Stimulated activated CD4-positive, alpha-beta T cell treated with anti-CD3 and anti-CD28 coated beads, TNF-alpha, amount 100 ng/mL, for 4 hours (primary cell): ENCODE measurements at regions not wholly inside any gene's neighbourhood (a gene's known extent, or its start where the extent isn't known, plus 50 kb on each side); places are given as distances from the start of the nearest gene placed in this dataset.
"Not testable (repeated sequence)": the region's sequence is repeated elsewhere in the genome, so short reads cannot be mapped to it uniquely, and the experiment has no call there.

Experiments used
- DNase-seq, 3 experiments: peaks; one replicate each; pipeline ENCODE4 v3.0.0-alpha.2; 2020; ENCODE audit warnings: low read depth in 3 of 3

DNA sequence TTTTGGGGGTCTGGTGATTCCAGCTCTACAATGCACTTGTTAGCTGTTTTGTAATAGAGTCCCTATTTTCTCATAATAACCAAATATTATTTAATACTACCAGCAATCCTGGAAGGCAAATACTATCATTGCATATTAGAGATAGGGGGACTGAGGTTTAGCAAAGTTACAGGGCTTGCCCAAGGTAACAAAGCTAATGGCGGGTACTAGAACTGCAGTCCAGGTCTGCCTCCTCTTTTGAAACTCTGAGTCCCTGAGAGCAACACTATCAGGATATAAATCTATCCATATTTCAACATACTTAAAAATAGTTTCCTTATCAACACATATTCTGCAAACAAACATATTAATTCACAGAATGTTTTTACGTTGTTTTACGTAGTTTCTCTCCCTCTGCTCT, 235.5 kb upstream of the ACVR2A start:
- no peak for DNase-seq

DNA sequence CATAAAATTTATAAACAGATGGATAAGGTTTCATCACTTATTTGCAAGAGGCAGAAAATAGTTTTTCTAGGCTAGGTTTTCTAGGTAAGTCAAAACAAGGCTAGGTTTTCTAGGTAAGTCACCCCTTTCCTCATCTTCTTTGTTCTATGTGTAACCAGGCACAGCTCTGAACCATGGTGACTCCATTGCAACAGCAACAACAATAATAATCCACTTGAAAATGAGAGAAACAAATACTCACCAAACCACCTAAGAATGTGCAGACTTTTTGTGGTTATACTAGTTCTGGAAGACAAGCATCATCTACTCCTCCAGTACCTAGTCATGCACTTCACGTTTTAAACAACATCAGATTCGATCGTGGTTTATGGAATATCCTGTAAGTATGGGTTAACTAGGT, 237.4 kb upstream of the ACVR2A start:
- DNase-seq = no peak

DNA sequence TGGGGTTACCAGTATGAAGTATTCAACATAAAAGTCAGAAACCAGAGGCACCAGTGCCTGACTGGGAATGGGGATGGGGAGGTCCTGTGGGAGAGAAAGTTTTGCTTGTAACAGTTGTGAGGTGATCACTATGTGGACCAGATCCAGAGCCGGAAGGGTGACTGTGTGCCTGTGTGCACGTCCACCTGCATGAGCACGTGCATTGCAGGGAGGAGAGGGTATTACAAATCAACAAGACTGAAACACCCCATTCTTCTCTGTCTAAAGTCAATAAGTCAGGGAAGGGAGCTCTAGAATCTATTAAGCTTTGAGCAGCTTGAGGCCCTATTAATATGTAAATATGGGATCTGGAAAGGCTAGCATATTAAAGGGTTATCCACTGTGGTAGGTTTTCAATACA, 241.0 kb upstream of the ACVR2A start:
- no peak for DNase-seq

DNA sequence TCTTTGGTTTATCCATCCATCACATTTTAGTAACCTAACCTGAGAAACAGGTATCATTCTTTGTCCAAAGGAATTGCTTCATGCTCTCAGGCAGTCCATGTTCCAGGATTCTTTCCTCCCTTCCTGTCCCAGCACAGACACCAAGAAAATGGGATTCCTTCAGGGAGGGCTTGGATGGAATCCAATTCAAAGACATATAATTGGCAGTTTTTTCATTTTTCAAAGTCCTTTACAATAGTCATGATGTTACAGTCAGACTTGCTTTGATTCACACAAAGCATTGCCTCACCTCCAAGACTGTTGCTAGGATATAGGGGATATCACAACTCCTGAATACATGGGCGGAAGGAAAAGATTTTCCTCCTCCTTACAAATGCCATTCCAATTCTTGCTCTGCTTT, 241.4 kb upstream of the ACVR2A start:
- no peak for DNase-seq

DNA sequence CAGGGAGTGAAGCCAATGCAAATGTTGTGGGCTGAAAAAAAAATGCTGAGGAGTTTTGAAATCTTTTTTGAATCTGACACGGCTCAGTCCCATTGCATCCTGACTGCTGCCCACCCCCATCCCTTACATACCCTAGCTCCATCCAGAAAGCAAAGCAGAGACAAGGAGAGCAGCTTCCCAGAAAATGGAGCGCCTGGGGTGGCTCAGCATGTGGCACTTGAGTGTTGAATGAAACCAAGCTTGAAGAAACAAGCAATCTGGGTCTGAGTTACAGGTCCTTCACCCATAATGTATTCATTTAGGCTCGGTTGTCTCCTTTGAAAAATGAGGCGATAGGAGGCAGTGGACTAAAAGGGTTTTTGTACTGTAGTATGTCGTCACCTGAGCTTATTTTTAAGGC, 244.2 kb upstream of the ACVR2A start:
- DNase-seq = no peak

DNA sequence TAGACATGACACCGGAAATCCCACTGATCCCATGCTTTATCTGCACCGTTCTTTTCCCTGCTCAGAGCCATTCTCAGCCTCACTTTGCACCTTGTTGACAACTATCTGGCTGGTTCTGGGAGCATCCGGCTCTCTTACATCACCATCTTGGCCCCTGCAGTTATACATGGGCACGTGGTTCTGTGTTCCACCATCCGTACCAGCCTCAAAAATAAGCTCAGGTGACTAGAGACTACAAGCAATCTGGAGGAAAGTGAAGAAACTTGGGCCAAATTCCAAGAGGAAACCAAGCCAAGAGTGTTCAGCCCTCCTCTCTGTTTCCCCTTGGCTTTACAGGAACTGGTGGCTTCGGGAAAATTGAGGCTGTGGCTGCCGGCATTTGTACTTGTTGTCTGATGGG, 244.6 kb upstream of the ACVR2A start:
- DNase-seq = no peak

DNA sequence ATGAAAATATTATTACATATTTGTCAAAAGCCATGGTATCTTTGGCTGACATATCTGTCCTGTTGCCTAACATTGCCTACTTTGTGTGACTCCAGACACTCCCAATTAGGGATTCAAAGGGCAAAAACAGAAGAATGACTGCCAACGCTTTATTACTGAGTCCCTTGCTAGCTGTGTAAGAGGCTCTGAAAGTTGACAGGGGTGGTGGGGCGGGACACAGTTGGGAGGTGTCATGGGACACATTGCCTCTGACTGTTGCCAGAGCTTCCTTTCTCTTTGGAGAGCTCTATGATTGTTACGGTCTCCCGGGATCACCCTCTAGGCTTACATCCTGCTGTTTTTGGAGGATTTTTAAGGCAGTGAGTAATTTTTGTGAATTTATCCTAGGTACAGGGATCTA, 249.6 kb upstream of the ACVR2A start:
- no peak for DNase-seq

DNA sequence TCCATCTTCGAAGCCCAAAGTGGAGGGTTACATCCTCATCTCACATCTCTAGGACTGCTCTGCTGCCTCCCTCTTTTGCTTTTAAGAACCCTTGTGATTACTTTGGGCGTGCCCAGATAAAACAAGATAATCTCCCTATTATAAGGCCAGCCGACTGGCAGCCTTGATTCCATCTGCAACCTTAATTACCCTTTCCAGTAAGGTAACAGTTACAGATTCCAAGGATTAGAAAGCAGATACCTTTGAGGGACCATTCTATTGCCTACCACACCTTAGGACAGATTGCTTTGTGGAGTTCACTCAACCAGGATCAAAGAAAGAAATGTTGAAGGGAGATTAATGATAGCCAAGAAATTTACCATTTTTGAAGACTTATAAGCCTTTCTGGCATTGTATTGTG, 250.8 kb upstream of the ACVR2A start:
- DNase-seq = no peak

DNA sequence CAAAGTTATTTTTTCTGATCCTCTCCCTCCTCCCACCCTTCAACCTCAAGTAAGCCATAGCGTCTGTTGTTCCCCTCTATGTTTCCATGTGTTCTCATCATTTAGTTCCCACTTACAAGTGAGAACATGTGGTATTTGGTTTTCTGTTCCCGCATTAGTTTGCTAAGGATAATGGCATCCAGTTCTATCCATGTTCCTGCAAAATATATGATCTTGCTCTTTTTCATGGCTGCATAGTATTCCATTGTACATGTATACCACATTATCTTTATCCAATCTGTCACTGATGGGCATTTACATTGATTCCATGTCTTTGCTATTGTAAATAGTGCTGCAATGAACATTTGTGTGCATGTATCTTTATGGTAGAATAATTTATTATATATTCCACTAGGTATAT, 252.0 kb upstream of the ACVR2A start:
- not testable (repeated sequence) for DNase-seq

DNA sequence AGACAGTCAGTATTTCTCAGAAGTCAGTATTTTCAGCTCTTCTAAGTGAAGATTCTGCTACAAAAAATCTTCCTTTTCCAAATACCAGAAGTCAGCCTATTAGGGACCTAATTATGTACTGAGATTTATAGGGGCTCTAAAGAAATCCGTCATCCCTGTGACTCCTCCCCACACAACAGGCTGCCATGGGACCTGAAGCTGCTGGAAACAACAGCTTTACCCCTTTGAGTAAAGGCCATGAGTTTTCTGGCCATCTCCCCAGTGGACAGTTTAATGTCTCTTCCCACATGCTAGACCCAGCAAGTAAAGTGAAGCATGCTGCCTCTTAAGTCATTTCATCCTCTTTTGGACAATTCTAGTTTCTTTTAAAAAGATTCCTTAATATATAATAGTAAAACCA, 255.7 kb upstream of the ACVR2A start:
- no peak for DNase-seq

DNA sequence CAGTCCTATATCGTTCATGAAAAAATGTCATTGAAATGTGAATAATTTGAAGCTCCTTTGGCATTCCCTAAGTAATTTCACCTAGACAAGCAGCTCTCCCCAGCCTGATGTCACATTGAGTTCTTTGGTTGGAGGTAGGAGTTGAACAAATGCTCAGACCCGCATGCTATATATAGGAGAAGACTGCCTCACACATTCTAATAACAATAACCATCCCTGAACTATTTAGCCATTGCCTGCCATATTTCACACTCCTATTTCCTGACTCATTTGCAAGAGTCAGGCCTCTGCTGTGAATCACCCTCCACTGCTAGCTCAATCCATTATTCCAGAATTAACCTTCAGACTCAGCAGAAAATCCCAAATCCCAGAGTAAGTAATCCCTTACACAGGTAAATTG, 256.6 kb upstream of the ACVR2A start:
- no peak for DNase-seq

DNA sequence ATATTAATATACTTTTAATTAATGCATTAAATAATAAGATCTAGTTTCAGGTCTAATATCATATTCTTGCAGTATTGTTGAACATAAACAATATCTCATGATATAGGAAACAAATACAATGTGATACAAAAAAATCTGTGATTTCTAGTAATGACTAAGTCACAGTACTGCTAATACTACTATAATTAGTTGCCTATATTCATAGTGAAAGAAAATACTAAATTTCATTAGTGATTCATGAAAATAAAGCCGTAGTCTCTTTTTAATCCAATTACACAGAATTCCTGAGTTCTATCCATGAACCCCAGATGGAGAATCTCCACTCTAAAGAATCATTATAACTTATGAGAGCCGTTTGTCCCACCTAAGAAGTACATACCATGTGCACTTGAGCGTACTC, 266.3 kb upstream of the ACVR2A start:
- DNase-seq = no peak

DNA sequence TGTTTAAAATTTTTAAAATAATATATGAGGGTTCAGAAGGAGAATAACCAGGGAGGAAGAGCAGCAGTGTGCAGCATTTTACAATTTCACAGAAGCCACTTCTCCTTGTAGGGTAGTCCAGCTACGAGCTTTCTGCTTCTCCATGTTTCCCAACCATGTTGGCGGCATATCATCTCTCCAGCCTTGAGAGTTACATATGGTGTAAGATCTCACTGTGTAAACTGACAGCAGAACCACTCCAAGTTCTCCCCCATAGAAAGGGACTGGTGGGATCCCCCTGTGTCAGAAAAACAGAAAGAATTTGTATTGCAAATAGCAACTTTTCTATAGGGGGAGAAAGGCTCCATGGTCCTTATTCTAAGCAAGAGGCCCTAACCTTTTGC, 266.8 kb upstream of the ACVR2A start:
- no peak for DNase-seq

DNA sequence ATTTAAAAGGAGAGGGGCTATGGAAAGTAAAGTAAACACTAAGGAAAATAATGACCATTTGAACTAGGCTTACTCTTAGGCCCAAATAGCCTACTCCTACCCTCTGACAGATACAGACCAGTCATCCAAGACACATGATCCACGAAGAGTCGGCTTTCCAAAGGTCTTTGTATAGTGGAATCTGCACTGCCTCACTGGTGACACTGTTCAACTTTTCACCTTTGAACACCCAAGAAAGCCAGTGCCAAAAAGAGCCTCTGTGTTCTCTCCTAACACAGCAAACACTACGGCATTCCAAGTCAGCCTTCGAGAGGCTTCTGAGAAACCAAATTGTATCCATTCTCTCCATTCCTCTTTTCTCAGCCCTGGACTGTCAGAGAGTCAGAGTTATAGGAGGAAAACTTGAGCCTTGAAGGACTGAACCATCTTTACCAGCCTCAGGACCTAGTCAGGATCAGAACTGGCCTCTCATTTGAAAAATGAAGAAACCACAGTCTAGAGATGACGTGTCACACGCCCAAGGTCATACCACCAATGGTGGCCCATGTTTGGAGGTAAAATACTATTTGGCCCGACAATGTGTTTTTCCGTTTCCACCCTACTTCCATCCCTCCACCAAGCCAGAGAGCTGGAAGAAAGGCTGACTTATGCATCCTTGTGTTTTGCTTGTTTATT, 267.4 kb upstream of the ACVR2A start:
- DNase-seq = no peak

DNA sequence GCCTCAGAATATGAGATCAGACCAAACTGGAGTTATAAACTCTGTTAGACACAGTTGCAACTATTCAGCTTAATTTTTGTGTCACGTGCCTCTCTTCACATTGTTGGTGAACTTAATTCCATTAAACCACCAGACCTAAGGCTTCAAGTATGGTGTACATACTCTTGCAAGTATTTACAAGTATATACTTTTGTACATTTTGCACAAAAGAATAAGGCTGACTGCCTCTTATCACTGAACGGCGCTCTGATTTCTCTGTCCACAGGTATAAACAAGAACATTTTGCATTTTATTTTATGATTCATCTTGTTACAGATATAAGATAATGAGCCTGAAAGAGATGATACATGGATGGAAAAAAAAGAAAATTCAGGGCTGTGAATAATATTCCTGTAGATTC, 269.7 kb upstream of the ACVR2A start:
- no peak for DNase-seq

DNA sequence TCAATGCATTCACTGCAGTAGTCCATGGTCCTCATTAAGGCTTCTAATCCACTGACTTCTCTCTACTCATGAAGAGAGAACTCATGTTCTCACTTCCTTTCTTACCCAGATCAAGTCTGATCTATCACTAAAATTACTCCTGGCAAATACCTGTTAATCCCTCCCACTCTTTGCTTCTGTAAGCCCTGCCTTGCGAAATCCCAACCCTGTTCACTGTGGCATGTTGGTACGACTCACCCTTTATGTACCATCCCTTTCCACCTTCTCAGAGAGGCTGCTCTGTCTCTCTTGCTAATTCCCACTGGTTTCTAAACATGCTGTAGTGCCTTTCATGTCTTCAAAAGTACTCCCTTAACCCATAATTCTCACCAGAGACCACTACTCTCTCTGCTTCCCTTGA, 272.2 kb upstream of the ACVR2A start:
- no peak for DNase-seq

DNA sequence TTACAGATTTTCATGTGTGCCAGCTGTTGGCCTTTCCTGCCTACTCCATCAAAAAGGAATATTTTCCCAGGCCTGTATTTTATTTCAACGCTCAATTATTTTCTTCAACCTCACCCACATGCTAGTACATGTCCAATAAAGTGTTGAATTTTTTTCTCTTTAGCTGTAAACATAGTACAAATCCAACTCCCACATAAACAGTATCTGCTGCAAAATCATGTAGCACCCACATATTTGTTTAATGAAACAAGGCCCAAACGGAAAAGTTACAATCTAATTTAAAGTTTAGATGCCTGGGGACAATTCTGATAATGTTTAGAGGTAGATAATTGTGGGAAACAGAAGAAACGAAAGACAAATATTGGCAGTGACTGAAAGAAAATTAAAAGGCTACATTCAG, 275.4 kb upstream of the ACVR2A start:
- DNase-seq = no peak

DNA sequence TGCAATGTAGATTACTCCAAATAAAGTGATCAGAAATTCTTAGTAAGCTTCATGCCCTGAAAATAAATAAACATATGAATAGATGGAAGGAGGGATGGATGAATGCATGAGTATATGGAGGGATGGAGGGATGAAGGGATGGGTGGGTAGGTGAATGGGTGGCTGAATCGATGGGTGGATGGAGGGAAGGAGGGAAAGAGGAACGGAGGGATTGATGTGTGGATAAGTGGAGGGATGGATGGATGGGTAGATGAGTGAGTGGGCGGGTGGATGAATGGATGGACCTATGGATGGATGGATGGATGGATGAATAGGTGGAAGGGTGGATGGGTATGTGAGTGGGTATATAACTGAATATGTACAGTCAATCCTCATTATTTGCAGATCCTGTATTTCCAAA, 276.7 kb upstream of the ACVR2A start:
- DNase-seq = no peak

DNA sequence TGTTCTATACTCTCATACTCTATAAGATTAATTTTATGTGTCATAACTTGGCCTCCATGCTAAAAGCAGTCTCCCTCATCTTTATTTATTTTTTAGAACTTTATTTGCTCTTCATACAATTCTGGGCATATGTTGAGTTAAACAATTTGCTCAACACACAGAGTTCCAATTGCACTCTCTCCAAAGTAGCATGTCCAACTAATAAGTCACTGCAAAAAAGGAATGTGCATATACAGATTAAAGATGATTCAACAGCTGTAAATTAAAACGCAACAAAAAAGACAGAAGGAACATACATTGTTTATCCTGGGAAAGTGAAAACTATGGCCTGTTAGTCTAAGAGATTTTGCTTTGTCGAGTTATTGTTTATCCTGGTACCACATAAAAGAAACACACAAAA, 277.7 kb upstream of the ACVR2A start:
- DNase-seq = no peak

DNA sequence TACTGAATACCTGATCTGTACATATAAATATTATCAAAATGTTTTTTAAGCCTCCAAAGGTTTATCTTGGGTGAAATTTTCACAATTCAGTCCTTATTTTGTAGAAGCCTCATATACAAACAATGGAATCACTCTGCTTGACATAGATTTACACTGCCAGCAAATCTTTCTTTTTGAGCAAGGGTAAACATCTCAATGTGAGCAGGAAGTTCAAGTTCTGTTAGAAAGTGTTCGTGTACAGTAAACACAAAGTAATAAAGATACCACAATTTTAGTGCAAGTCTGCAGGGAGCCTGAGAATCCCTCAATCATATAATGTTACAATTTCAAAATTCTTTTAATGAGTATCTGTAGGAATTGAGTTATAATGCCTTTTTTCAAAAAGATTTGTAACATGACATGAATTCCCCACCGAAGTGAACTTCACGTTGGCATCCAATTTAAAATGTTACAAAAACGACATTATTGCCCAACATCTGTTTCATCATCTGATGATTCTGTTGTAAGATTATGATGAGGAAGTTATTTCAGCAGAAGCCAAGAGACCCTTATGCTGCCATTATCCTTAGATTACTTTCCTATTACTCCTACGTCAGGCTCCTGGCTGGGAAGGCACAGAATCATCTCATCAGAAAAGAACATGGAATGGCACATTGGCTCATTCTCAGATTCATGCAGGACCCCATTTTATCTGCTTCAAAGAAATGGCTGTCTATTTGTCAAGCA, 283.9 kb upstream of the ACVR2A start:
- DNase-seq = no peak

DNA sequence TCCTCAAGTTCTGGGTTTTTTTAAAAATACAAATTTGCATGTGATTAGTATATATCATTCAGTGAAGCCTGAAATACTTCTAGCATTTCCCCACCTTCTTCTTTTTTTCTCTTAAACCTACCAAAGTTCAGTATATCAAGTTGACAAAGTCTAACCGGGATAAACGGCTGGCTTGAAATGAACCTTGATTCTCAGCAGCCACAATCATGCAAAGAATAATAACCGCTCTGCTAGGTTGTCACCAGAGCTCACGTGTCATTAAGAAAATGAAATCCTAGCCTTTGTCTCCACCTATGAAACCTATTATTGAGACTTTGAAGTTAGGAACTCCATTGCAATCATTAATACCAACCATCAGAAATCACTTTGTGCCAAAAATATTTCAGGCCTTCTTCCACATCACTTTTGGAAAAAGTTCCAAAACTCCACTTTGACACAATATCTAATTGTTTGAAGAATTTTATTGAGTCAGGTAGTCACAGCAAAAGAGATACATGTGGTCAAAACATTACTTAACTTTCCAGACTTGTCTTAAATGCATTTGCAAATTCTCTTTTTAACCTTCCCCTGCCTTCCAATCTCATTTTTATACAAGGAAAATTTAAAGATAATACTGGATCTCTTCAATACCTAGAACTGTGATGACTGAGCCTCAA, 285.6 kb upstream of the ACVR2A start:
- no peak for DNase-seq

DNA sequence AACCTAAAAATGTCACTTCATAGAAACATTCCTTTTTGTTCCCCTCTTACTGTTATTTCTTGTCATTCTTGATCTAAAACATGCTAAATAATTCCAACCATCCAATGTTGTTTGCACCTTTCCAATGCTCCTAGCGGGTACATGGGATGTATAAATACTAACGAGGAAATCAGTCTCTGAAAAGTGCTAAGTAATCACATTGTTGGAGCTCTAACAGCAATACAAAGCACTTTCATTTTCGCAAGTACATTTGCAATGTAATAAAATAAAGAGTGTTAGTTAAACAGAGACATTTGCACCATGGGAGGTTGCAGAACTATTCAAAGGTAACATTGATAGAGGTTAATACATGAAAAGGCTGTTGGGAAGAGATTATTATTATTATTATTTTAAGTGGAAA, 286.2 kb upstream of the ACVR2A start:
- DNase-seq = no peak

DNA sequence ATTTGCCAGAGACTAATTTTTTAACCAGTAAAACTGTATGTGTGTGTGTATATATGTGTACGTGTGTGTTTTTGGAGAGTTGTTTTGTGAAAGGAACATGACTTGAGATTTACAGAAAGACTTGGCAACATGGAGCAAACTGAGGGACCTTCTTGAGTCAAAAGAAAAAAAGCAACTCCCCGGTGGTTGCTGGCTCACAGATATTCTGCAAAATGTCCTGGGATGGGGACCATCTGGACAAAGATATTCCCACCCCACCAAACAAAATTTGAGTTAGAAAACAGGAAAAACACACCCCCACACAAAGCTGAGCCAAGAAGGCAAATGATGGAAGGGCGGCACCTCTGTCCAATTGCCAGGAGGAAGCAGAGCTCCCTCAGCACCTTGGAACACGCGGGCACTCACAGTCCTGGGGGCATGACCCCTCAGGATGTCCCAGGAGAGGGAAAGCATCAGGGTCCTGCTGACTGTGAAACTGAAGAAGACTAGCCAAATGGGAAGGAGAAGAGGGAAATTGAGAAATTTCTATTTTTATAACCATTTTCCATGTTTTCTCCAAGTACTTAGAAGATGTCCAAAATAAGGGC, 290.2 kb upstream of the ACVR2A start:
- DNase-seq = no peak
